DOHH2 (cell line): ENCODE measurements at regions not wholly inside any gene's neighbourhood (a gene's known extent, or its start where the extent isn't known, plus 50 kb on each side); places are given as distances from the start of the nearest gene placed in this dataset.

ENCODE experiments used
- H3F3A ChIP-seq: fragments of 200-600 bp; sonication (generic), shearing (Covaris generic); 2 replicates; pipeline ENCODE4 v1.6.0; 2016; ENCODE audit warnings: antibody characterized with exemption, mild to moderate bottlenecking; ENCODE audit not compliant: control insufficient read depth, insufficient read depth
- H3K27ac ChIP-seq: fragments of 200-600 bp; sonication (generic); 2 replicates; pipeline ENCODE4 v1.5.1; 2014; ENCODE audit warnings: low read depth, mild to moderate bottlenecking, low read length, moderate library complexity
- H3K27me3 ChIP-seq: fragments of 200-600 bp; sonication (generic); 2 replicates; pipeline ENCODE4 v1.6.1; 2014; ENCODE audit warnings: mild to moderate bottlenecking, low read length, mixed read lengths; ENCODE audit not compliant: control insufficient read depth
- H3K36me3 ChIP-seq: fragments of 200-600 bp; sonication (generic); 2 replicates; pipeline ENCODE4 v1.6.1; 2014; ENCODE audit warnings: mild to moderate bottlenecking, low read length, moderate library complexity, mixed read lengths; ENCODE audit not compliant: control insufficient read depth
- H3K4me1 ChIP-seq: fragments of 200-600 bp; sonication (generic); 2 replicates; pipeline ENCODE4 v1.6.1; 2014; ENCODE audit warnings: mild to moderate bottlenecking, low read length, mixed read lengths; ENCODE audit not compliant: control insufficient read depth
- H3K4me2 ChIP-seq: fragments of 200-600 bp; sonication (generic); 2 replicates; pipeline ENCODE4 v1.6.0; 2014; ENCODE audit warnings: mild to moderate bottlenecking, low read length, moderate library complexity
- H3K4me3 ChIP-seq: fragments of 200-600 bp; sonication (generic); 2 replicates; pipeline ENCODE4 v1.5.1; 2014; ENCODE audit warnings: mild to moderate bottlenecking, low read length, mixed read lengths
- H3K79me2 ChIP-seq: fragments of 200-600 bp; sonication (generic); 2 replicates; pipeline ENCODE4 v1.6.1; 2014; ENCODE audit warnings: mild to moderate bottlenecking, low read length, mixed read lengths; ENCODE audit not compliant: control insufficient read depth
- H3K9me2 ChIP-seq: fragments of 200-600 bp; sonication (generic); replicated peaks from 2 replicates; pipeline ENCODE4 v1.6.1; 2014; ENCODE audit warnings: mild to moderate bottlenecking, low read length, mixed read lengths; ENCODE audit not compliant: control insufficient read depth
- H3K9me3 ChIP-seq: fragments of 200-600 bp; sonication (generic); 2 replicates; pipeline ENCODE4 v1.6.1; 2014; ENCODE audit warnings: antibody characterized with exemption, low read length, mixed read lengths; ENCODE audit not compliant: control insufficient read depth, insufficient read depth
- H4K20me1 ChIP-seq: fragments of 200-600 bp; sonication (generic); 2 replicates; pipeline ENCODE4 v1.6.0; 2014; ENCODE audit warnings: low read depth, mild to moderate bottlenecking, antibody characterized with exemption, low read length, moderate library complexity; ENCODE audit not compliant: control insufficient read depth, insufficient read depth
- CTCF ChIP-seq: fragments of 200-600 bp; sonication (generic); IDR thresholded peaks from one replicate; pipeline ENCODE4 v1.5.1; 2014; ENCODE audit warnings: antibody characterized with exemption, mild to moderate bottlenecking, low read depth, low read length; ENCODE audit not compliant: poor library complexity, severe bottlenecking
- EZH2phosphoT487 ChIP-seq: fragments of 200-600 bp; sonication (generic); IDR thresholded peaks from 2 replicates; pipeline ENCODE4 v1.6.1; 2017; ENCODE audit warnings: borderline replicate concordance, mild to moderate bottlenecking, antibody characterized with exemption, low read length, moderate library complexity, mixed read lengths

GRCh38 chr6:106849120-106849519 lies 125.4 kb downstream of the CD24 start:
- Histone ChIP-seq H3K4me3 (no peak overlapping the region), H3K27me3 (no peaks in the 10 kb centered on the region), H3K79me2 (no peaks in the 10 kb centered on the region), H3F3A (no peaks in the 10 kb centered on the region), H3K27ac (no peak overlapping the region), H3K4me2 (no peak overlapping the region), H3K4me1 (peaks cover 28% of the 10 kb centered on the region), H3K36me3 (no peaks in the 10 kb centered on the region), H3K9me3 (peaks cover 10% of the 10 kb centered on the region), H4K20me1 (no peaks in the 10 kb centered on the region), H3K9me2 (no peaks in the 10 kb centered on the region)
- TF ChIP-seq EZH2phosphoT487 (no peak), CTCF (no peak)

- TF ChIP-seq CTCF: no peak
- no peak for TF ChIP-seq EZH2phosphoT487
- no peak overlapping the region for H3K27ac ChIP-seq
- peak overlapping the region; percentile 55 for H3K4me2 ChIP-seq
- H3K9me3 ChIP-seq: peaks cover 2% of the 10 kb centered on the region
- H3K4me3 ChIP-seq: peak overlapping the region; percentile 40
- no peaks in the 10 kb centered on the region for H3F3A ChIP-seq
- no peaks in the 10 kb centered on the region for H4K20me1 ChIP-seq
- no peaks in the 10 kb centered on the region for H3K27me3 ChIP-seq
- H3K36me3 ChIP-seq: no peaks in the 10 kb centered on the region
- H3K9me2 ChIP-seq: no peaks in the 10 kb centered on the region
- no peaks in the 10 kb centered on the region for H3K79me2 ChIP-seq
- H3K4me1 ChIP-seq: peaks cover 28% of the 10 kb centered on the region
Observed at GRCh38 chr6:106847116-106847515, 127.4 kb downstream of the CD24 start.

- H4K20me1 ChIP-seq: no peaks in the 10 kb centered on the region
- peak overlapping the region; percentile 8 for H3K4me2 ChIP-seq
- no peaks in the 10 kb centered on the region for H3K36me3 ChIP-seq
- TF ChIP-seq EZH2phosphoT487: no peak
- no peak for TF ChIP-seq CTCF
- H3K79me2 ChIP-seq: no peaks in the 10 kb centered on the region
- H3K27me3 ChIP-seq: no peaks in the 10 kb centered on the region
- no peaks in the 10 kb centered on the region for H3F3A ChIP-seq
- no peak overlapping the region for H3K27ac ChIP-seq
- H3K9me2 ChIP-seq: no peaks in the 10 kb centered on the region
- H3K4me3 ChIP-seq: no peak overlapping the region
- no peaks in the 10 kb centered on the region for H3K9me3 ChIP-seq
- H3K4me1 ChIP-seq: peaks cover 28% of the 10 kb centered on the region
Observed at GRCh38 chr6:106844930-106845329, 129.6 kb downstream of the CD24 start.
